Skin of body (tissue), 1 donor: ENCODE measurements at regions not wholly inside any gene's neighbourhood (a gene's known extent, or its start where the extent isn't known, plus 50 kb on each side); places are given as distances from the start of the nearest gene placed in this dataset.
"Not testable (repeated sequence)": the region's sequence is repeated elsewhere in the genome, so short reads cannot be mapped to it uniquely, and the experiment has no call there.

ENCODE experiments used
- DNase-seq: peaks from one replicate; lab custom pipeline; 2025; lab: John Stamatoyannopoulos, UW

DNA sequence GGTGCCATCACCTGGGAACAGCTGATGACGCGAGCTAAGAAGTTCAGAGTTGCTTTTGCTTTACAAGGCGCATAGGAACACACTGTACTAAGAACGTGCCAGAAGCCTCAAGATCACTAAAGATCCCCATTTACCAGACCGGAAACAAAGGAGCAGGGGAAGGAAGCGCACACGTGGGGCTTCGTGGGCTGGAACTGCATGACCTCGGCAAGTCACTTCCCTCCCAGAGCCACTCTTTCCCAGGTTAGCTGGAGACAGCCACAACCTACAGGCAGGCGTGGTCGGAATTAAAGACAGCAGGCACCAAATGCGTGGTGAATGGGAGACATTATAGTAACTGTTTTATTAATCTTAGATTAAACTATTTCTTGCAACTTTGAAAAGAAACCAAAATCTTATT, 154.9 kb upstream of the IQSEC1 start:
- not testable (repeated sequence) for DNase-seq

- no peak for DNase-seq
Measured at GRCh38 chr3:13227315-13228165, 154.3 kb upstream of the IQSEC1 start.

DNA sequence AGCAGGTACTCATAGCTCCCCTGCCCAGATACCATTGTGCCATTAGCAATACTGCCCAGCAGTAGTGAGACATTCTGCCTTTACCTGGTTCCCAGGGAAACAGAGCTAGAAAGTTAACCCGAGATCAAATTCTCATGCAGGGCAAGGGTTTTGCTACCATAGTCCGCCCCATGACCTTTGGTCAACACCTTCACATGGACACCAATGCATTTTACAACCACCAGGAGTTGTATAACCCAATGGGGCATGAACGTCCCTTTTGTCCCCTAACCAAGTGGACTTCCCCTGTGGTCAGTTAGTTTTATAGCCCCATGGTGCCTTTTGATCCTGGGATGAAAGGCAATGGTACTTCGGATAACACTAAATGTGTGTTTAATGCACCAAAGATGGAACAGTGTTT, 151.7 kb upstream of the IQSEC1 start:
- no peak for DNase-seq

GRCh38 chr3:13223574-13224237, 150.5 kb upstream of the IQSEC1 start:
- no peak for DNase-seq

DNA sequence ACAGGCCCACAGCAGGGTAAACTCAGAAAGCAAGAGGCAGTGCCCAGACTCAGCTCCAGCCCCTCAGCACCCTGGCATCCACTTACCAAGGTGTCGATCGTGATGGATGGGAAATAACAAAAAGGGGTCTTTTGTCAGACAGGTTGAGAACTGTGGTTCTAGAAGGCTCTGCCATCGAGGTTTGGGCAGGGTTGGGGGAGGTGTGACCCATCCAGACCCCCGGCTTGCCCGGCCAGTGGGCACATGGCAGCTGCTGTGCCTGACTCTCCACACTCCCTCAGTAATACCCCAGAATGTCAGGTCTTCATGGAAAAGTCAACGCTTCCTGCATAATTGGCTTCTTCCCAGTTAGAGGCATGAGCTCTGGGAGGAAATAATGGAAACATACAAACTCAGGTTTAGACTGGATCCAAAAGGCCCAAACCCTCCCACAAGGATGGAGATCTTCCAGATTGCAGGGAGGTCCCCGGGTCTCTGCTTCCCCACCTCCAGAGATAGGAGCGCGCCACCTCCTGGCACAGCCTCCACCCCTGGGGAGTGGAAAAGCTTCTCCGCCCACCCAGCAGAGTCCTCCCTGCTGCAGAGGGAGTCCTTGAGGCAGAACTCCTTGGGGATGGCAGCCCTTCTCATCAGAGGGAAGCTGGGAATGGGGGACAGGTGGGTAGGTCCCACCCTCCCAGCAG, 149.8 kb upstream of the IQSEC1 start:
- no peak for DNase-seq

DNA sequence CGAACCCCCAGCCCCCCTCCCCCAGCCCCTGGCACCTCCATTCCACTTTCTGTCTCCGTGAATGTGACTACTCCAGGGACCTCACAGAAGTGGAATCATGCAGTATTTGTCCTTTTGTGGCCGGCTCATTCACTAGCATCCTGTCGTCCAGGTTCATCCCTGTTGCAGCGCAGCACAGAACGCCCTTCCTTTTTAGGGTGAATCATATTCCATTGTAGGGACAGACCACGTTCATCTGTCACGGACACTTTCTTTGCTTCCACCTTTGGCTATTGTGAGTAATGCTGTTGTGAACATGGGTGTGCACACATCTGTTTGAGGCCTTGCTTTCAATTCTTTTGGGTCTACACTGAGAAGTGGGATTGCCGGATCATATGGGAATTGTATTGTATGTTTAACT, 148.9 kb upstream of the IQSEC1 start:
- DNase-seq, result no peak

DNA sequence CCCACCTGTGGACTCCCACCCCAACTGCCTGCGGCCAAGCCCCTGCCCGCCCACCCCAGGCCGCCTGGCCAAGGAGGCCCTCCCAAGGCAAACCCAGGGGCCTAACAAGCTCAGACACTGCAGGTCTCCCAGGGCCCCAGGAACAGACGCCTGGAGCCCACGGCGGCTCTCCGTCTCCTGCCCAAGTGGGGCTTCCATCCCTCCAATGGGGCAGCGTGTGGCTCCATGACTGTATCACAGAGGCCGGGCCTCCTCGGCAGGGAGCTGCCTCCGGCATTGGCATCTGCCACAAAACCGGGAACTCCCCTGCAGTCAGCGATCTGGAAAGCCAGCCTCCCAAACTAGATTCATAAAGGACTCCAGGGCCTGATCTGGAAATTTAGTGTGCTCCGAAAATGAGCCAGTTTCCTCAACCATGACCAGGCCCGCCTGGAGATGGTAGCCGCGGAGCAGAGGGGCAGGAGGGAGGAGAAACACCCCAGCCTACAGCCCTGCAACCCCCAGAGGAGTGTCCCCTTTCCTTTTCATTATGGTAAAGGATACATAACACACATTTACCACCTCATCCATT, 148.3 kb upstream of the IQSEC1 start:
- no peak for DNase-seq

- DNase-seq, result no peak
Measured at GRCh38 chr3:13220991-13221390, 147.8 kb upstream of the IQSEC1 start.

- DNase-seq, result no peak
Measured at GRCh38 chr3:13219902-13220296, 146.7 kb upstream of the IQSEC1 start.

DNA sequence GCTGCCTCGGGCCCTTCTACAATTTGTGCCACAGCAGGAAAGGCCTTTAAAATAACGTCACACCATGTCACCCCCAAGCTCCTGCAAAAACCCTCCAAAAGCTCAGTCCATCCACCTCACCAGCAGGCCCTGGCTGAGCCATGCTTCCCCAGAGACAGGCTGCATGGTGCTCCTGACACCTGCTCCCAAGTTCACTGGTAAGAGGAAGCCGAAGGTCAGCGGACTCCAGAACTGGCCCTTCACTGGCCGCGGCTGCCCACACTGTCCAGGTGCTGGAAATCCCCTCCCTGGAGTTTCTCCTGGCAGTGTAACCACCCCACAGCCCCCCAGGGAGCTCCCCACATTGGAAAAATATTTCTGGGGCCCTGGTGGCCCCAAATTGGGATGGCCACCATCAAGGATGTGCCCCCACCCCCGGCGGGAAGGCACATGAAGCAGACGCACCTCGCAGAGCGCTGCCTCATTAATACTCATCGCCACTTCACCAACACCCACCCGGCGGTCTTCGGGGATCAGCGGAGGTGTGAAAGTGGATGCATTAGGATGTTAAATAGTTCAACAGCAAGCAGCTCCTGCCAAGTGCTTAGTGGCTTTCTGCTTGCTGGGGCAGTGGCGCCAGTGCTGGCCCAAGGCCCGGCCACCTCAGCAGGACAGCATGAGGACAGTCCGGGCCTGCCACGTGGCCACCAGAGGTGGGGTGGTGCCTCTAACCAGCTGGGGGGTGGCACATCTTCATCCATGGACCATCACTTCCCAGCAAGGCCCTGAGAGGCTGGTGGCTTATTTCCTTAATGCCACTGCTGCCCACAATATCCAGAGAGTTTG, 146.1 kb upstream of the IQSEC1 start:
- DNase-seq, result no peak

DNA sequence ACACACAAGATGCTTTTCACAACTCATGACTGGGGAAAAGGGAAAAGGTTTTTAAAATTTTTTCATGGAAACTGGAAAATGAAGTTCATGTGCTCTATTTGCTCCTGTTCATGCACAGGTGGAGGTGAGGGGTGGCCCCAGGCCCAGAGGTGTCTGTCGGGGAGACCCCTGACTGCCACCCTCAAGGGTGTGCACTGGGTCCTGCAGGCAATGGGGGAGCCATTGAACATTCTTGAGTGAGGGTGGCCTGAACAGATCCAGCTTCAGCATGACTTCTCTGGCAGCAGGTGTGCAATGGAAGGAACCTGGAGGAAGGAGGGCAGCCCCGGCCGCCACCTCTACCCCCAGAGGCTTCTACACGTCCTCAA, 145.3 kb upstream of the IQSEC1 start:
- DNase-seq, result no peak

GRCh38 chr3:13217736-13218540, 144.7 kb upstream of the IQSEC1 start:
- DNase-seq, result no peak

GRCh38 chr3:13217253-13217652, 144.0 kb upstream of the IQSEC1 start:
- no peak for DNase-seq

GRCh38 chr3:13215940-13216546, 142.8 kb upstream of the IQSEC1 start:
- no peak for DNase-seq

DNA sequence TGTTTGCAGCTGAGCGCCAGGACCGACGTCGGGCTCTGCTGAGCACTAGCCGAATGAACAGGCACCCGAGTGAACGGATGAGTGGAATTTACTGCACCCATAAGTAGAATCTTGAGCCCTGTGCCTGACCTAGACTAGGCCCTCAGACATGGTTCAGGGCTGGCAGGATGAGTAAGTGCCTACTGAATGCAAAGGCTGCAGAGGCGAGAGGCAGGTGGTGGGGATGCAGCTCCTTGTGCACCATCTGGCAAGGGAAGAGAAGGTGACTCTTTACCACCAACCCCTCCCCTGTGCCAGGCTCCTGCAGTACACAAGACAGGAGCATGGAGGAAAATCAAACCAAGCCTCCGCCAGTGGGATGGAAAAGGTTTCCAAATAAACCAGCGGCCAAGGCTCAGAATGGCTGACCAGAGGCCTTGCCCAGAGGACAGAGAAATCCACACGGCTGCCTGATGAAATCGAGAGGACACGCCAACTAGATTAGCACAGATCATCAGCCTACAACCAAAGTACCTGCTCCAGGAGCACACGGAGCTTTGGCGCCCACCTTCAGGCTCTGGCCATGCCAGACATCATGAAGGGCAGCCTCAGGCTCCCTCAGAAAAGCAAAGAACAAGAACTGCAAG, 141.7 kb upstream of the IQSEC1 start:
- DNase-seq, result no peak

DNA sequence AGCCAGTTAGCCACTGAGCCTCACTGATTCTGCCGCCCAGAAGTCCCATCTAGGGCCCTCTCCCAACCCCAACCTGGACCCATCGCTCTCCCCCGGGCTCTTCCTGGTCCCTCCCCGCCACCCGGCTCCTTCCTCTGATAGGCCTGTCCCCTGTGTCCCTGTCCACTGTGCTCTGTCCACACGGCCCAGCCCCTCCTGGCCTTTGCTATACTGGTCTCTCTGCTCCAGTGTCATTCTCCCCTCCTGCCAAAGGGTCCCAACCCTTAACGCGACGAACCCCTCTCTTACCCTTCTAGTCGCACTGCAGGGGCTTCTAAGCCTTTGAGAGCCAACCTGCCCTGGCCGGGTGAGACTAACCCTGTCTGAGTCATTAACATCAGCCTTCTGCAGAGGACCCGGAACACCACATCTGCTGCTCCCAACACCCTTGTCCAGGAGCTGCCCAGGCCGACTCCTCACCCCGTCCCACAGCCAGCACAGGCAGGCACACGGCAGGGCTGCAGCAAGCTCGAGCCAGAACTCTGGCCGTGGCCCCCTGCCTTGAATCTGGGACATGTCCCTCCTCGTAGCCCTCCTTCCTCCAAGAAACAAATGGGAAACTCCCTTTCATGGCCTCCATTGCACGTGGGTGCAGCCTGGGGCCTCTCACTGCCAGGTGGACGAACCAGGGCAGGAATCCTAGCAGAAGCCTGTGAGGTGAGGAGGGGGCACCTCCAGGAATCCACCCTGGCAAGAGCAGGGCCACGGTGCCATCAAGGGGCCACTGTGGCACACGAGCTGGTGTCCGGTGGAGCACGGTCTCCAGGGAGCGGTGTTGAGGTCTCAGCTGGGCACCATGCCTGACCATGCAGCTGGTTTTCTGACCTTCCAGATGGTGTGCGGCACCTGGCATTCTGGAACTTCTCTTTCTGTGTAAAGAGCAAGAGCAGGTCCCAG, 140.9 kb upstream of the IQSEC1 start:
- DNase-seq, result no peak

GRCh38 chr3:13213490-13213889, 140.3 kb upstream of the IQSEC1 start:
- no peak for DNase-seq

DNA sequence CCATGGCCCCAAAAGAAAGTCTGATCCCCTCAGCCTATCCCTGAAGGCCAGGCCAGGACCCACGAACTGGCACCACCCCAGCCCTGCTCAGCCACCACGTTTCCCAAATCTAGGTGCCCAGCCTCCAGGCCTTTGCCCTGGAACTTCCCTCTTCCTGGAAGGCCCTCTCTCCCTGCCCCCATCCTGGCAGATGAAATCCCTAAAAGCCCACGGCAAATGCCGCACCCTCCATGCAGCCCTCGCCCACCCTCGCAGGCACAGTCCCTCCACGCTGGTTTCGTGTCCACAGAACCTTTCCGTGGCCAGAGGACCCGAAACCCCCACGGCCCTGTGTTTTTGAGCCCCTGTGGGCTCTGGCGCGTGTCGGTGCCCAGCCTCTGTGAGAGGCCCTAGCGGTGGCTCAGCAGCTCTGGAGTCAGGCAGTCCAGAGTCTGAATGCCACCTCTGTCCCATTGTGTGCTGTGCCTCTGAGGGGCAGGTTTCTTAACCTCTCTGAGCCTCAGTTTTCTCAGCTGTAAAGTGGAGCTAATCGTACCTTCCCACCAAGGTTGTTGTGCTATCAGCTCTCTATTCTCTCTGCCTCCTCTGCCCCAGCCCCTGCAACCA, 138.5 kb upstream of the IQSEC1 start:
- DNase-seq, result no peak
